ENCODE measurements at regions not wholly inside any gene's neighbourhood (a gene's known extent, or its start where the extent isn't known, plus 50 kb on each side); places are given as distances from the start of the nearest gene placed in this dataset.

- TF ChIP-seq CTCF (CRISPR knock-in tag; IDR thresholded peaks at IDR 0.05), result no peak
- TF ChIP-seq ZBTB25 (CRISPR knock-in tag; IDR thresholded peaks at IDR 0.05), result no peak
- TF ChIP-seq ATF5 (CRISPR knock-in tag; IDR thresholded peaks at IDR 0.05; ENCODE audit: low read depth), result no peak
- TF ChIP-seq NCOA2 (CRISPR knock-in tag; IDR thresholded peaks at IDR 0.05), result no peak
- no peak for TF ChIP-seq SIN3A (IDR thresholded peaks at IDR 0.05; ENCODE audit: borderline replicate concordance, low read depth, low read length)
- no peak for TF ChIP-seq REST (IDR thresholded peaks at IDR 0.05; ENCODE audit: borderline replicate concordance in 1 of 2, low read depth in 1 of 2, low read length in 2 of 2)
- TF ChIP-seq ZKSCAN5 (CRISPR knock-in tag; IDR thresholded peaks at IDR 0.05), result no peak
These were observed 430.5 kb upstream of the SOX5 start for GRCh38 chr12:24379861-24380521.

Data from HepG2 (cell line).